ENCODE measurements at regions not wholly inside any gene's neighbourhood (a gene's known extent, or its start where the extent isn't known, plus 50 kb on each side); places are given as distances from the start of the nearest gene placed in this dataset.

DNA sequence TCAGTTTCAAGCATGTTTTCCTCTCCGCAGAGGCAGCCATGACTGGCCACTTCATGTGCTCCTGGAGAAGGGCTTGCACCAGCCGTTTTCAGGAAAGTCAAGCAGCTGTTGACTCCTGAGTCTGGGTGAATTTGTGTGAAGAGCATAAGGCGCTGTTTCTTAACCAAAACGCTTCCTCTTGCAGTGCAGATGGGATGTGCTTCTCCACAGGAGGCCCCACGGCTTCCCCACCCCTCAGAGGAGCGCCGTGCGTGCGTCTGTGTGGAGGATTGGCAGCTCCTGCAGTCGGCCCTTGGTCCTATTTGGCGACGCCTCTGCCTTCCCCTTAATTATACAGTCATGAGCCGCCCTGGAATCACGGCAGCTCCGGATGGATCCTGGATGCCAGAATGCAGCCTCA lies 54.1 kb upstream of the B3GAT1 start:
- 6 to 8% methylated on average over 13 to 15 of the region's 15 CpGs for whole genome bisulfite sequencing, 2 donors
- TF ChIP-seq POLR2A (IDR thresholded peaks at IDR 0.05) = no peak
- TF ChIP-seq, protein P1, sequence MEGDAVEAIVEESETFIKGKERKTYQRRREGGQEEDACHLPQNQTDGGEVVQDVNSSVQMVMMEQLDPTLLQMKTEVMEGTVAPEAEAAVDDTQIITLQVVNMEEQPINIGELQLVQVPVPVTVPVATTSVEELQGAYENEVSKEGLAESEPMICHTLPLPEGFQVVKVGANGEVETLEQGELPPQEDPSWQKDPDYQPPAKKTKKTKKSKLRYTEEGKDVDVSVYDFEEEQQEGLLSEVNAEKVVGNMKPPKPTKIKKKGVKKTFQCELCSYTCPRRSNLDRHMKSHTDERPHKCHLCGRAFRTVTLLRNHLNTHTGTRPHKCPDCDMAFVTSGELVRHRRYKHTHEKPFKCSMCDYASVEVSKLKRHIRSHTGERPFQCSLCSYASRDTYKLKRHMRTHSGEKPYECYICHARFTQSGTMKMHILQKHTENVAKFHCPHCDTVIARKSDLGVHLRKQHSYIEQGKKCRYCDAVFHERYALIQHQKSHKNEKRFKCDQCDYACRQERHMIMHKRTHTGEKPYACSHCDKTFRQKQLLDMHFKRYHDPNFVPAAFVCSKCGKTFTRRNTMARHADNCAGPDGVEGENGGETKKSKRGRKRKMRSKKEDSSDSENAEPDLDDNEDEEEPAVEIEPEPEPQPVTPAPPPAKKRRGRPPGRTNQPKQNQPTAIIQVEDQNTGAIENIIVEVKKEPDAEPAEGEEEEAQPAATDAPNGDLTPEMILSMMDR (IDR thresholded peaks at IDR 0.05) = no peak
- intact Hi-C loops (cut with DNase I; ENCODE audit: low total_unique reads) = no loop called here
- DNase-seq (ENCODE audit: low spot score in 2 of 2) = no peak
- no peak overlapping the region for H3K4me3 ChIP-seq (ENCODE audit: low read depth, poor library complexity, severe bottlenecking)

- intact Hi-C loops (cut with DNase I; ENCODE audit: low total_unique reads) = no loop called here
- no peak overlapping the region for H3K4me3 ChIP-seq (ENCODE audit: low read depth, poor library complexity, severe bottlenecking)
- no peak for TF ChIP-seq POLR2A (IDR thresholded peaks at IDR 0.05)
- TF ChIP-seq, protein P1 (IDR thresholded peaks at IDR 0.05) = no peak
- no peak for DNase-seq (ENCODE audit: low spot score in 2 of 2)
- 77 to 80% methylated on average over 13 of the region's 13 CpGs for WGBS, 2 donors
Measured at GRCh38 chr11:134464981-134465730, 53.1 kb upstream of the B3GAT1 start.

DNA sequence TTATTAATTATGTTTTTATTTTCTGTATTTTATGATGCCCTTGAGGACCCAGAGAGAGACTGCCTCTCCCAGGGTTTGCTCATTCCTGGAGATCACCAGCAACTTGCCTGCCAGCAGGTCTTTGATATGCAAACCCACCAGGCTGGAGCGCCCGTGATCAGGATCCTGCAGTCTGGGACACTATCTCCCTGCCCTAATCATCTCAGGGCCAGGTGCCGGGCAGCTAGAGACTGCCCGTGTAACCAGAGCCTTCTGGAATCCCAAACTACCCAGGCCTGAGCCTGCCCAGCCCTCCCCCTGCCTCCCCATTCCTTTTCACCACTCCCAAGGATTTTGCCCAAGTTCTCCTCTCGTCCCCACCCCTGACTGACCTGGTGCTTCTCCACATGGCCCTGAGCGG lies 52.2 kb upstream of the B3GAT1 start:
- WGBS, 2 donors = 56% methylated on average over 6 of the region's 6 CpGs

DNA sequence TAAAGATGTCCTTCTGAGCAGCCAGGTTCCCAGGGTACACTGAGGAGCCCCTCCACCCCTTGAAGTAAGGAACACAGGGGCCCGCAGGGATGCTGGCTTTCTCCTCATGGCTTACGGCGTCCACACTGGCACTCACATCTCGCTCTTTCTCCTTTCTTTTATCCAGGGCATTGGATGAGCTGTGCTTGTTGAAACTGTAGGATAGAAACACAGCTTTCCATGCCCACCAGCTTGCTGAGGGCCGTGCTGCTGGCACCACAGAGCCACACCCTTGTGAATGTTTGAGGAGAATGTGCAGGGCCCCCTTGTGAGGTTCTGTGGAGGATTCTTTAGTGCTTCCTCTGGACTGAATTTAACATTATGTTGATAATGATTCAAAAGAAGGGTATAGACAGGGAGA lies 51.7 kb upstream of the B3GAT1 start:
- TF ChIP-seq, protein P1 (IDR thresholded peaks at IDR 0.05) = no peak
- TF ChIP-seq POLR2A (IDR thresholded peaks at IDR 0.05) = no peak
- DNase-seq (ENCODE audit: low spot score in 2 of 2) = no peak
- intact Hi-C loops (cut with DNase I; ENCODE audit: low total_unique reads) = no loop called here
- H3K4me3 ChIP-seq (ENCODE audit: low read depth, poor library complexity, severe bottlenecking) = no peak overlapping the region
- WGBS, 2 donors = 73% methylated on average over 5 of the region's 5 CpGs

More for the DNA sequence above, 52.2 kb upstream of the B3GAT1 start:
- no peak for DNase-seq (ENCODE audit: low spot score in 2 of 2)
- H3K4me3 ChIP-seq (ENCODE audit: low read depth, poor library complexity, severe bottlenecking) = no peak overlapping the region
- no peak for TF ChIP-seq POLR2A (IDR thresholded peaks at IDR 0.05)
- TF ChIP-seq, protein P1 (IDR thresholded peaks at IDR 0.05) = no peak
- intact Hi-C loops (cut with DNase I; ENCODE audit: low total_unique reads) = no loop called here

All from lower leg skin (tissue), 4 donors.